ENCODE measurements at regions not wholly inside any gene's neighbourhood (a gene's known extent, or its start where the extent isn't known, plus 50 kb on each side); places are given as distances from the start of the nearest gene placed in this dataset.
A peak's percentile ranks its signal among the peaks of the same experiment; 100 is the strongest.

DNA sequence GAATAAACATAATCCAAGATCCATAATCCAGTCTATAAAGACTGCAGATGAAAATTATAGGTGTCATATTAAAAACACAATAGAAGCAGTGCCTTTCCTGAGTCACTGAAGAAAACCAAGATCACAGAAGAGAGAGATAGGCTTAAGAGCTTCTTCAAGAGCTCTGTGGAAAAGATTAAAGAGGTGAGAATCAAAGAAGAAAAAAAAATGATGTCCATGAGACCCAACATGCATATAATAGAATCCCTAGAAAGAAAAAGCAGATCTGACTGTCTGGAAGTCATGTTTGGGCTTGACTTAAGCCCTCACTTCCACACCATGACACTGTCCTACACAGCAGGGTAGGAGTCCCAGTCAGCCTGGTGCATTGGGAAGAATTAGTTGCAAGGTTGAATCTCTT is 205.6 kb upstream of the PROK2 start:
- H3K9me3 ChIP-seq (ENCODE audit: insufficient read depth, low read depth, low read length) = no peaks in the 10 kb centered on the region
- no peaks in the 10 kb centered on the region for H3K79me2 ChIP-seq (ENCODE audit: insufficient read depth, low read length)
- H3K4me3 Mint-ChIP-seq (ENCODE audit: unreplicated experiment) = no peak overlapping the region
- H3K4me1 Mint-ChIP-seq (ENCODE audit: low read depth, unreplicated experiment) = peaks cover 5% of the 10 kb centered on the region
- FAIRE-seq = no peak
- peaks cover 11% of the 10 kb centered on the region for H3K27me3 Mint-ChIP-seq (ENCODE audit: low read depth, unreplicated experiment)
- no peaks in the 10 kb centered on the region for H4K20me1 ChIP-seq (ENCODE audit: insufficient read depth, low read length)
- TF ChIP-seq EZH2 (IDR thresholded peaks at IDR 0.05; ENCODE audit: insufficient read depth, low read length) = no peak
- TF ChIP-seq CTCF (IDR thresholded peaks at IDR 0.05; ENCODE audit: insufficient read depth, low read depth, low read length) = no peak
- no peak overlapping the region for H3K4me3 ChIP-seq (ENCODE audit: insufficient read depth, low read depth, low read length)
- no peak overlapping the region for H3K27ac Mint-ChIP-seq (ENCODE audit: unreplicated experiment)
- H3K4me1 ChIP-seq (ENCODE audit: insufficient read depth, low read length) = no peaks in the 10 kb centered on the region
- no peaks in the 10 kb centered on the region for H3K27me3 ChIP-seq (ENCODE audit: insufficient read depth, low read length)
- no peak for DNase-seq (ENCODE audit: low read depth)
- H3K36me3 Mint-ChIP-seq (ENCODE audit: low read depth, unreplicated experiment) = no peaks in the 10 kb centered on the region
- H3K9me3 Mint-ChIP-seq (ENCODE audit: unreplicated experiment) = peaks cover 8% of the 10 kb centered on the region
- H3K27ac ChIP-seq (ENCODE audit: low read depth, low read length) = no peak overlapping the region
- no peak overlapping the region for H3K9ac ChIP-seq (ENCODE audit: low read length)
- no peak overlapping the region for H3K4me2 ChIP-seq (ENCODE audit: low read length)
- H2AFZ ChIP-seq (ENCODE audit: low read depth, low read length) = no peak overlapping the region
- H3K36me3 ChIP-seq (ENCODE audit: insufficient read depth, low read length) = no peaks in the 10 kb centered on the region

GRCh38 chr3:71989165-71989564 is 204.2 kb upstream of the PROK2 start:
- Histone ChIP-seq H3K79me2 (ENCODE audit: insufficient read depth, low read length) (no peaks in the 10 kb centered on the region), H3K4me3 (ENCODE audit: insufficient read depth, low read depth, low read length) (no peak overlapping the region), H3K36me3 (ENCODE audit: insufficient read depth, low read length) (no peaks in the 10 kb centered on the region), H3K27ac (ENCODE audit: low read depth, low read length) (no peak overlapping the region), H2AFZ (ENCODE audit: low read depth, low read length) (no peak overlapping the region), H3K4me2 (ENCODE audit: low read length) (no peak overlapping the region), H3K9me3 (ENCODE audit: insufficient read depth, low read depth, low read length) (no peaks in the 10 kb centered on the region), H3K9ac (ENCODE audit: low read length) (no peak overlapping the region), H4K20me1 (ENCODE audit: insufficient read depth, low read length) (no peaks in the 10 kb centered on the region), H3K4me1 (ENCODE audit: insufficient read depth, low read length) (no peaks in the 10 kb centered on the region), H3K27me3 (ENCODE audit: insufficient read depth, low read length) (no peaks in the 10 kb centered on the region)
- Mint-ChIP-seq H3K4me3 (ENCODE audit: unreplicated experiment) (no peak overlapping the region), H3K36me3 (ENCODE audit: low read depth, unreplicated experiment) (no peaks in the 10 kb centered on the region), H3K4me1 (ENCODE audit: low read depth, unreplicated experiment) (peaks cover 5% of the 10 kb centered on the region), H3K27ac (ENCODE audit: unreplicated experiment) (no peak overlapping the region), H3K9me3 (ENCODE audit: unreplicated experiment) (peaks cover 6% of the 10 kb centered on the region), H3K27me3 (ENCODE audit: low read depth, unreplicated experiment) (peaks cover under 1% of the 10 kb centered on the region)
- TF ChIP-seq EZH2 (IDR thresholded peaks at IDR 0.05; ENCODE audit: insufficient read depth, low read length) (no peak), CTCF (IDR thresholded peaks at IDR 0.05; ENCODE audit: insufficient read depth, low read depth, low read length) (no peak)
- FAIRE-seq (no peak), DNase-seq (ENCODE audit: low read depth) (peak; percentile 12)

GRCh38 chr3:71987828-71988227 is 202.9 kb upstream of the PROK2 start:
- Histone ChIP-seq H3K9me3 (ENCODE audit: insufficient read depth, low read depth, low read length) (no peaks in the 10 kb centered on the region), H3K4me1 (ENCODE audit: insufficient read depth, low read length) (peaks cover 3% of the 10 kb centered on the region), H3K27me3 (ENCODE audit: insufficient read depth, low read length) (no peaks in the 10 kb centered on the region), H3K9ac (ENCODE audit: low read length) (no peak overlapping the region), H3K79me2 (ENCODE audit: insufficient read depth, low read length) (no peaks in the 10 kb centered on the region), H4K20me1 (ENCODE audit: insufficient read depth, low read length) (no peaks in the 10 kb centered on the region), H3K27ac (ENCODE audit: low read depth, low read length) (no peak overlapping the region), H3K4me3 (ENCODE audit: insufficient read depth, low read depth, low read length) (no peak overlapping the region), H3K4me2 (ENCODE audit: low read length) (no peak overlapping the region), H2AFZ (ENCODE audit: low read depth, low read length) (no peak overlapping the region), H3K36me3 (ENCODE audit: insufficient read depth, low read length) (no peaks in the 10 kb centered on the region)
- FAIRE-seq (no peak), DNase-seq (ENCODE audit: low read depth) (no peak)
- no peaks in the 10 kb centered on the region for H3K36me3 Mint-ChIP-seq (ENCODE audit: low read depth, unreplicated experiment)
- no peaks in the 10 kb centered on the region for H3K27me3 Mint-ChIP-seq (ENCODE audit: low read depth, unreplicated experiment)
- H3K9me3 Mint-ChIP-seq (ENCODE audit: unreplicated experiment) = peaks cover 2% of the 10 kb centered on the region
- H3K4me3 Mint-ChIP-seq (ENCODE audit: unreplicated experiment) = no peak overlapping the region
- peaks cover 7% of the 10 kb centered on the region for H3K4me1 Mint-ChIP-seq (ENCODE audit: low read depth, unreplicated experiment)
- no peak overlapping the region for H3K27ac Mint-ChIP-seq (ENCODE audit: unreplicated experiment)
- TF ChIP-seq EZH2 (IDR thresholded peaks at IDR 0.05; ENCODE audit: insufficient read depth, low read length) = no peak
- TF ChIP-seq CTCF (IDR thresholded peaks at IDR 0.05; ENCODE audit: insufficient read depth, low read depth, low read length) = no peak

Data from astrocyte (in vitro differentiated cells and primary cell).